ENCODE measurements at regions not wholly inside any gene's neighbourhood (a gene's known extent, or its start where the extent isn't known, plus 50 kb on each side); places are given as distances from the start of the nearest gene placed in this dataset.
"Not testable (repeated sequence)": the region's sequence is repeated elsewhere in the genome, so short reads cannot be mapped to it uniquely, and the experiment has no call there.

- not testable (repeated sequence) for DNase-seq (ENCODE audit: low read depth, low spot score)
These were observed 99.9 kb upstream of the SETBP1 start for GRCh38 chr18:44580782-44581181.

- no peak for DNase-seq (ENCODE audit: low read depth, low spot score)
These were observed 98.2 kb upstream of the SETBP1 start for GRCh38 chr18:44582456-44582855.

- DNase-seq (ENCODE audit: low read depth, low spot score), result no peak
These were observed 95.8 kb upstream of the SETBP1 start for GRCh38 chr18:44584900-44585299.

- no peak for DNase-seq (ENCODE audit: low read depth, low spot score)
These were observed 93.7 kb upstream of the SETBP1 start for GRCh38 chr18:44586782-44587524.

GRCh38 chr18:44588508-44588907, 92.2 kb upstream of the SETBP1 start:
- no peak for DNase-seq (ENCODE audit: low read depth, low spot score)

- DNase-seq (ENCODE audit: low read depth, low spot score), result no peak
These were observed 90.9 kb upstream of the SETBP1 start for GRCh38 chr18:44589693-44590355.

GRCh38 chr18:44590956-44591670, 89.6 kb upstream of the SETBP1 start:
- no peak for DNase-seq (ENCODE audit: low read depth, low spot score)

- no peak for DNase-seq (ENCODE audit: low read depth, low spot score)
These were observed 88.0 kb upstream of the SETBP1 start for GRCh38 chr18:44592639-44593038.

- no peak for DNase-seq (ENCODE audit: low read depth, low spot score)
These were observed 85.8 kb upstream of the SETBP1 start for GRCh38 chr18:44594799-44595467.

- no peak for DNase-seq (ENCODE audit: low read depth, low spot score)
These were observed 82.9 kb upstream of the SETBP1 start for GRCh38 chr18:44597797-44598196.

GRCh38 chr18:44598514-44598913, 82.2 kb upstream of the SETBP1 start:
- no peak for DNase-seq (ENCODE audit: low read depth, low spot score)

GRCh38 chr18:44599412-44599811, 81.3 kb upstream of the SETBP1 start:
- DNase-seq (ENCODE audit: low read depth, low spot score), result peak; percentile 46

- peak; percentile 78 for DNase-seq (ENCODE audit: low read depth, low spot score)
These were observed 79.2 kb upstream of the SETBP1 start for GRCh38 chr18:44601447-44601846.

- DNase-seq (ENCODE audit: low read depth, low spot score), result no peak
These were observed 78.3 kb upstream of the SETBP1 start for GRCh38 chr18:44602380-44602779.

- DNase-seq (ENCODE audit: low read depth, low spot score), result no peak
These were observed 77.8 kb upstream of the SETBP1 start for GRCh38 chr18:44602845-44603244.

- DNase-seq (ENCODE audit: low read depth, low spot score), result no peak
These were observed 71.3 kb upstream of the SETBP1 start for GRCh38 chr18:44609181-44609941.

GRCh38 chr18:44620812-44621211, 59.9 kb upstream of the SETBP1 start:
- DNase-seq (ENCODE audit: low read depth, low spot score), result no peak

GRCh38 chr18:44624052-44624451, 56.6 kb upstream of the SETBP1 start:
- no peak for DNase-seq (ENCODE audit: low read depth, low spot score)

- DNase-seq (ENCODE audit: low read depth, low spot score), result no peak
These were observed 55.3 kb upstream of the SETBP1 start for GRCh38 chr18:44625386-44625785.

GRCh38 chr18:44626236-44626635, 54.5 kb upstream of the SETBP1 start:
- DNase-seq (ENCODE audit: low read depth, low spot score), result no peak

- no peak for DNase-seq (ENCODE audit: low read depth, low spot score)
These were observed 53.9 kb upstream of the SETBP1 start for GRCh38 chr18:44626807-44627206.
